ENCODE measurements at regions not wholly inside any gene's neighbourhood (a gene's known extent, or its start where the extent isn't known, plus 50 kb on each side); places are given as distances from the start of the nearest gene placed in this dataset.
"Not testable (repeated sequence)": the region's sequence is repeated elsewhere in the genome, so short reads cannot be mapped to it uniquely, and the experiment has no call there.

GRCh38 chr14:19052977-19053376 is 85.7 kb downstream of the POTEM start:
- not testable (repeated sequence) for DNase-seq

DNA sequence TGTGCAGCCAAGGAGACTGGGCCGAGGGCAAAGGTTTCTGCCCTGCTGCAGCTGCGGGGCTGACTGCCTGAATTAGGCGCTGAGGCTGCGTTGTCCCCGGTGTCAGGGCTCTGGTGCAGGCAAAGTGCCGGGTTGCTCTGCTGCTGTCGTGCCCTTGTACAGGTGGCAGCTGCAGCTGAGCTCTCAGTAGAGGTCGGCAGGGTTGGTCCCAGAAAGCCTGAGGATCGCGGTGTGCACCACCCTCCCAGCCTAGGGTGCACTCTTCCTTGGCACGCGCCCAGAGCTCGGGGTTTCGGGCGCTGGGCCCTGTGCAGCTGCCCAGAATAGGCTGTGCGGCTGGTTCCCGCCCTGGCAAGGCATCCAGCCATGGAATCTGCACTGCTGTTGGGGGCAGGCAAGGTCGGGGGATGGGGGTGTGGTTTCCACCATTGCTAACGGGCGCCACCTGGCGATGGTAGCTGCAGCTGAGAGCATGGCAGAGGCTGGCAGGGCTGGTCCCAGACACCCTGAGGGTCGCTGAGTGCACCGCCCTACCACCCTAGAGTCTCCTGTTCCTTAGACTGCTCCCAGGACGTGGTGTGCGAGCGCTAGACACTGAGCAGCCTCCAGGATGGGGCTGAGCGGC is 86.3 kb downstream of the POTEM start:
- not testable (repeated sequence) for DNase-seq

DNA sequence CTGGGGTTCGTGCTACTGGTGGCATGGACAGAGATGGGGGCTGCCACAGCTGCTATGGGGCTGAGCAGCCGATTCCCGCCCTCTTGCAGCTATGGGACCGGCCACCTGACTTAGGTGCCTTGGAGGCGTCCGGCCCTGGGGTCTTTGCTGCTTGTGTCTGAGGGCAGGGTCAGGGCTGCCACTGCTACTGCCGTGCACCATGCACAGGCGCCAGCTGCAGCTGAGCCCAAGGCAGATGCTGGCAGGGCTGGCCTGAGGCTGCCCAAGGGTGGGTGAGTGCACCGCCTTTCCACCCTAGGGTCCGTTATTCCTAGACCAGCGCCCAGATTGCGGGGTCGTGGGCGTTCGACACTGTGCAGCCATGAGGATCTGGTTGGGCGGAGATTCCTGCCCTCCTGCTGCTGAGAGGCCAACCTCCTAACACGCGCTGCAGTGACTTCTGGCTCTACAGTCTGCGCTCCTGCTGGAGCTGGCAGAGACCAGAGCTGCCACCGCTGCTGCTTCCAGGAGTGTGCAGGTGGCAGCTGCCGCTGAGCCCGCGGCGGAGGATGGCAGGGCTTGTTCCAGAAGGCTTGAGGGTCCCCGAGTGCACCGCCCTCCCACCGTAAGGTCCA is 87.0 kb downstream of the POTEM start:
- not testable (repeated sequence) for DNase-seq

DNA sequence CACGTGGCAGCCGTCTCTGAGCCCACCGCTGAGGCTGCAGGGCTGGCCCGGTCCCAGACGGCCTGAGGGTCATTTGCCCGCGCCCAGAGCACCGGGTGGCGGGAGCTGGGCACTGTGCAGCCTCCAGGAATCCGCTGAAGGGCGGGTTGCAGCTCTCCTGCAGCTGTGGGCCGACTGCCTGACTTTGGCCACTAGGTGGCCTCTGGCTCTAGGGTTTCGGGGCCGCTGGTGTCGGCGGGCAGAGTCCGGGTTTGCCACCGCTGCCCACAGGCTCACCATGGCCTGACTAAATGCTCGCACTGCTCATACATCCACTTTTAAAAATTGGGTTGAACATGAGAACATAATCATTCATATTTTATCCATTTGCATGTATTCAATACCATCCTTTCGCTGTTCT is 87.7 kb downstream of the POTEM start:
- not testable (repeated sequence) for DNase-seq

DNA sequence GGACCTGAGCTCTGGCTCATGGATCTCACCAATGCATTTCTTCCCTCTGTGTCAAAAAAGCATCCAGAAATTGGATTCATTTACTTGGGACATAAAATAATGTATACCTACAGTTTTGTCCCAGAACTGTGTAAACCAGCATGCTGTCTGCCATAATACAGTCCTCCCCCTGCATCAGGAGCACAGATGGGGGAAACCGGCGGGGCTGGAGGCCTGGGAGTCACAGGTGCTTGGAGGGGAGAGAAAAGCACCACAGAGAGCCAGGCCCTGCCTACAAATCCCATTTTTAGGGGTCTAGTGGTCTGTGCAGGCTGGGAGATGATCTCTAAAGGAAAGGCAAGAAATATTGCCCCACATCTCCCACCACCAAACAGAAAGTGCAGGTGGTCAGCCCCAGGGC is 91.8 kb downstream of the POTEM start:
- DNase-seq, result not testable (repeated sequence)

- not testable (repeated sequence) for DNase-seq
These were observed 94.6 kb downstream of the POTEM start for GRCh38 chr14:19061689-19062450.

DNA sequence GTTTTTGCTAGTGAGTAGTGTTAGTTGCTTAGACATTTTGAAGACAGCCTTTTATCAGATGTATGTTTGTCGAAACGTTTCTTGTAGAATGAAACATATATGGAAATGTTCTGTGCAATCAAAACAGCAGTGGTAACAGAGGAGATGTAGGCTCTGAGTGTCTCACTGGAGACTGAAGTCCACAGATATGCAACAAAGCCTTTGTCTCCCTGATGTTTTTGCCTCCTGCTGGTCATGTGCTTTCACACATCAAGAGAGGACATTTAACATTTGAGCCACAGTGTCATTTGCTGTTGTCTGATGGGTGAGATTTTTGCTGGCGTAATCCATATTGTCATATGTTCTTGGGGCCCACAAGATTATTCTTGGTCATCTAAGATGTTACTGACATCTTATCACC is 101.7 kb downstream of the POTEM start:
- DNase-seq, result not testable (repeated sequence)

DNA sequence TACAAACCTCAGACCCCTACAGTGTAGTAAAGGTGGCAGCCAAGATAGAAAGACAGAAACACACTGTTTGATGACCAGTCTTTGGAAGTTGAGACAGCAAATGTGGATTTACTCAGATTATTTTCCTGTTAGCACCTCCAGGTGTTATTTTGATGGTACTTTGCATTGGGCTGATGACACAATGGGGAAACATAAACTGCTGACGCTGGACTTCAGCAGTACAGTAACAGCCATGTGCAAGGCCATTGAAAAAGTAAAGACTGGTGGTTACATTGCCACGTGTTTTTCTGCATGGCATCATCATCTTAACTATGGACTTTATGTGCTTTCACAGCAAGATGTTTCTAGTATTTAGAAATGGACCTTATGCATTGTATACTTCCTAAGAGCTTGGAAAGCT is 105.3 kb downstream of the POTEM start:
- not testable (repeated sequence) for DNase-seq

- peak; percentile 2 for DNase-seq
These were observed 121.4 kb downstream of the POTEM start for GRCh38 chr14:19088632-19089031.

DNA sequence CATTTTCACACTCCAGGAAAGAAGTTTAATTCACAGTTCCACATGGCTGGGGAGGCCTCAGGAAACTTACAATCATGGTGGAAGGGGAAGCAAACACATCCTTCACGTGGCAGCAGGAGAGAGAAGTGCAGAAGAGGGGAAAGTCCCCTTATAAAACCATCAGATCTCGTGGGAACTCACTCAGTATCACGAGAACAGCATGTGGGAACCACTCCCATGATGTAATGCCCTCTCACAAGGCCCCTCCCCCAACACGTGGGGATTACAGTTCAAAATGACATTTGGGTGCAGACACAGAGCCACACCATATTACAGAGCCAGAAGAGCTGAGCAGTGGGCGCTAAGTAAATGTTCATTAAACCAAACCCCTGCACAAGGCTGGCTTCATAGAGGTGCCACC is 126.0 kb downstream of the POTEM start:
- DNase-seq, result not testable (repeated sequence)

DNA sequence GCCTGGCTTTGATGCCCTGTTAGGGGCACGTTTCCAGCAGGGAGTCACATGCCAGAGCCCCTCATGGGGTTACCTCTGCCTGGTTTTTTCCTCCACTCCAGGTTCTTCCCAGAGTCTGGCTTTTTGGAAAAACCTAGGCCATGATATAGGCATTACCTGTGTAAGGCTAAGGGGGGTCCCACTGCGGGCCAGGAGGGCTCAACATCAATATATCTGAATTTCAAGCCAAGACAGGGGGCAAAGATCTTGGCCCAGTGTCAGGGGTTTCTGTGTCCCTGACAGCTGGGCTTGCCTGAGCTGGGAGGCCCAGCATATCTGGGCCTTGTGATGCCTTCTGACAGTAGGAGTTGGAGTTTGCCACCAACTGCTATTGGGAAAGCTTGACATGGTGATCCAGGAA is 127.5 kb downstream of the POTEM start:
- not testable (repeated sequence) for DNase-seq

DNA sequence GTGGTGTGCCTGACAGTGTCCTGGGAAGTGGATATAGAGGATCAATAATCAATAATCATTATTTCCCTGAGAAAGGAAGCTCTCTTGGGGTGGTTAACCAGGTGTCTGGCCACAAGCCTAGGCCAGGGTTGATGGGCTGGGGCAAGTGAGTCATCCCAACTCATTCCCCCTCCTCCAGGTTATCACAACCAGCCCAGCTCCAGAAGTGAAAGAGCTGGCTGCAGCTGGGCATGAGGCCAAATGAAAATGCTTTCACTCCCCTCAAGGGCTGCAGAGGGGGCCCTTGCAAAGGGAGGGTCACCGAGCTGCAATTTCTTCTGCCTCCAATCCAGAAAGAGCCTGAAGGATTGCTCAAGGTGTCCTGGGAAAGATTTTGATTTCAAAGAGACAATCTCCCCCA is 127.9 kb downstream of the POTEM start:
- not testable (repeated sequence) for DNase-seq

- DNase-seq, result peak; percentile 0
These were observed 129.2 kb downstream of the POTEM start for GRCh38 chr14:19096467-19096866.

DNA sequence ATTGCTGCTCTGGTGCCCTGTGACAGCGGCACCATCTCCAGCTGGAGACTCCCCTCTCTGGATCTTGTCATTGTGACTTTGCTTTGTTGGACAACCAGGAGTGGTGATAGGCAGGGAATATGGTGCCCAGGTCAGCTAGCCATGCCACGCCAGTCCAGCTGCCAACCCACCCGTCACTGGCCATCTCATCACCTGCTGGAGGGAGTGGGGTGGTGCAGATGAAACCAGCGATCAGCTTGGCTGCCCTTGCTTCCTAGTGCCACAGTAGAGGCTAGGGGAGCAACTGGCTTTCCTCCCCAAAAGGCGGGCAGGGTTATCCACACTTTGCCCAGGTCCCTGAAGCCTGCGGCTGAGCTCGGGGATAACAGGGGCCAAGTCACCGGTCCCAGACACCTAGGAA is 129.6 kb downstream of the POTEM start:
- peak; percentile 1 for DNase-seq

GRCh38 chr14:19097306-19097705 is 130.1 kb downstream of the POTEM start:
- DNase-seq, result peak; percentile 2

- peak; percentile 1 for DNase-seq
These were observed 130.5 kb downstream of the POTEM start for GRCh38 chr14:19097750-19098149.

DNA sequence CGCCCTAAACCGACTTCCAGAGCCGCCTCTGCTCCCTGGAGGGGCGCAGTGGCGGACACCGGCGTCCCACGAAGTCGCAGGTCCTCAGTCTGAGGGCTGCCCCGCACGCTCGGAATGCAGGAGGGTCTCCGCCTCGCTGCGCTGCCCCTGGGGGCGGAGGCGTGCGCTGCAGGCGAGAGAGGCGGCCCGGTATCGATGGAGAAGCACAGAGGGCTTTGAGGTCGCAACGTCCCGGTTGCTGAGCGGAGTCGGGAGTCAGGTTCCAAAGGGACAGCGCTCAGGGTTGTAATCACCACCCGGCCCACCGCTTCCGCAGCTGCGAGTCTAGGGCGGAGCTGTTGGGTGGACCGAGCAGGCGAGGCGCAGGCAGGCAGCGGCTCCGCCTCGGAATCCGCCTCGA is 131.0 kb downstream of the POTEM start:
- not testable (repeated sequence) for DNase-seq

DNA sequence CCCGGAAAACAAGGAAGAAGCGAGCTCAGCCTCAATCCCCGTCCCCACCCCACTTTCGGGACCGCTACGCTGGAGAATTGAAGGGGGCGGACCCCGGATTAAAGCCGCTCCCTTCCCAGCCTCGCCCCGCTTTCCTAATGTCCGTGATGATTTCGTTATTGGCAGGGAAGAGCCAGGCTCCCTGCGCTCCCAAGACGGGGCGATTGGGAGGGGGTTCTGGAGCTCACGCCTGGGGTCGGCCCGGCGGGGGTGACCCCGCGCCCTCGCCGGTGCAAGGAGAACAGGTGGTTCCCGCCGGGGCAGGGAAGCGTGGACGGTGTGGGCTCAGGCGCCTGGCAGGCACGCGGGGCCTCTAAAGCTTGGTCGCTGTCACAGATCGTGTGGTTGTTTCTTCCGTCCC is 131.5 kb downstream of the POTEM start:
- peak; percentile 2 for DNase-seq

GRCh38 chr14:19099336-19099735 is 132.1 kb downstream of the POTEM start:
- DNase-seq, result not testable (repeated sequence)

DNA sequence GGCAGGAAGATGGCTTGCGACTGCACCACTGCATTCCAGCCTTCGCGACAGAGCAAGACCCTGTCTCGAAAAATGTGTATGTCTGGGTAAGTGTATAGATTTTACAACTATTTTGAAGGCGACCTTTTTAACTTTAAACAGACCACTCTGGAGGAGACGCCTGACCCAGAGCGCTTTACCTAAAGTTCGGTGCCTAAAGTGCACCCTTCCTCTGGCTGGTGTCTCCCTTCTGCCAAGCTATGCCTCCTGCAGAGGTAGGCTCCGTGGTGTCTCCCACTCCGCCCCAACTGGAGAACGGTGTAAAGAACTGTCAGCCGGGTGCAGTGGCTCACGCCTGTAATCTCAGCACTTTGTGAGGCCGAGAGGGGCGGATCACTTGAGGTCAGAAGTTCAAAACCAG is 132.7 kb downstream of the POTEM start:
- DNase-seq, result not testable (repeated sequence)

GRCh38 chr14:19105551-19105950 is 138.3 kb downstream of the POTEM start:
- DNase-seq, result not testable (repeated sequence)

DNA sequence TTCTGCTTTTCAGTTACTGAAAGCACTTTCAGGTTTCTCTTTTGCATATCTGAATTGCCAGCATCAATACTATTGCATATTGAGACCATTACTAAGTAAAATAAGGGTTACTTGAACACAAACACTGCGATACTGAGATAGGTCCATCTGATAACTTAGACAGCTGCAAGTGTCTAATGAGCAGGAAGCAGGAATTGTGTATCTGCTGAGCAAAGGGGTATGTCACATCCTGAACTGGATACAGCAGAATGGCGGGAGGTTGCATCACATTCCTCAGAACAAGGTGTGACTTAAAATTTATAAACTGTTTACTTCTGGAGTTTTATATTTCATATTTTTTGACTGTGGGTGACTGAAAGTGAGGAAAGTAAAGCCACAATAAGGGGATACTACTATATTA is 142.7 kb downstream of the POTEM start:
- not testable (repeated sequence) for DNase-seq

DNA sequence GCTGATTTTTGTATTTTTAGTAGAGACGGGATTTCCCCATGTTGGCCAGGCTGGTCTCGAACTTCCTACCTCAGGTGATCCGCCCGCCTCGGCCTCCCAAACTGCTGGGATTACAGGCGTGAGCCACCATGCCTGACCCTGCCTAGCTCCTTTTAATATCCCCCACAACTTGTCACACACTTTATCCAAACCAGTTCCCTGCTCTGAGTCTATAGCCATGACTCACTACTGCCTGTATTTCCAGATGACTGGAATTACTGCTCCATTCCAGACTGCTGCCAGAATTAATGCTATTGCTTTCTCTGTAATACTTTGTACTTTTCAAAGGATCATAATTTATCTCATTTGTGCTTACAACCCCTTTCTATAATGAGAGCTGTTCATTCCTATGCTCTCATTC is 153.1 kb downstream of the POTEM start:
- DNase-seq, result not testable (repeated sequence)
